ENCODE measurements at regions not wholly inside any gene's neighbourhood (a gene's known extent, or its start where the extent isn't known, plus 50 kb on each side); places are given as distances from the start of the nearest gene placed in this dataset.

- peak; percentile 64 for DNase-seq
These were observed 139.0 kb upstream of the GAS1 start for GRCh38 chr9:87086221-87086818.

DNA sequence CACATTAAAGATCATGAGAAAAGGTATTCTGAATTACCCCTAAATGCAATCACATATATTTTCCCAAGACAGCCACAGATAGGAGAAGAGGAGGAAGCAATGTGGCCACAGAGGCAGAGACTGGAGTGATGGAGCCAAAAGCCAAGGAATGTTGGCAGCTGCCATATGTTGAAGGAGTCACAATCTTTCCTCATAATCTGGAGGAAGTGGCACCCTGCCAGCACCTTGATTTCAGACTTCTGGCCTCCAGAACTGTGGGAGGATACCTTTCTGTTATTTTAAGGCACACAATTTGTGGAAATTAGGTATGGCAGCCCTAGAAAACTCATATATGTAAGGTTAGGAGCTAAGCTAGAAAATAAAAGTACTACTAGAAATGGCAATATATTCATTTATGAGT lies 139.9 kb upstream of the GAS1 start:
- DNase-seq, result no peak

DNA sequence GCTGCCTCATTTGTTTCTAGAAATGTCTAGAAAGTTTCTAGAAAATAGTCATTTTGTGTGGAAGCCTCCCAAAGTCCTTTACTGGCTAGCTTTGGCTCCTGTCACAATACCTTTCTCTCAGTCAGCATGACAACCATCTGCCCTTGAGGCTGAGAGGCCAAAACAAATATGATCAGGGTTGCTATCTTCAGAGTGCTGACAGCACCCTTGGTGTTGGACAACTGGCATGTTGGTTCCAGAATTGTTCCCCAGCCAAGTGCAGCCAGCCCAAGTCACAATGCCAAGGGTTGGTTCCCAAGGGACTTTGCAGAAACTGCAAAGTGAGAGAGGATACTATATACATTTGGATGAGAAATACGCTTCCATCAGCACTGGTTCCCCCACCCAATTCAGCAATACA lies 140.9 kb upstream of the GAS1 start:
- no peak for DNase-seq

GRCh38 chr9:87088621-87089365 lies 141.5 kb upstream of the GAS1 start:
- no peak for DNase-seq

DNA sequence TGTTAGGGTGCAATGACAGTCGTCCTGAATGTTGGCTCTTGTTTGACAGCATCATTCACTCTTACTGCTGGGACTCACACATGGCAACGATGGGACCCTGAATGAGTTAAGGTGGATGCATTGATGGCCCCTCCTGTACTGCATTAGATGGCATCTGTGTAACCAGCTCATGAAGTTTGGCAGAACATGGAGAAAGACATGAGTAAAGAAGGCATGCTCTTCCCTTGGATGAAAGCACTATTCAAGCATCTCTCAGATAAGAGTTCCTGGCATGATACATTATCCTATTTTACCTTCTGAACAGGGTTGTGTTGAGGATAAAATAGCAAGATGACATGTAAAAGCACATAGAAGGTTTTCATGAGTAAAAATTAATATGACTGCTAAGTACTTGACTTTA lies 142.2 kb upstream of the GAS1 start:
- DNase-seq, result no peak

DNA sequence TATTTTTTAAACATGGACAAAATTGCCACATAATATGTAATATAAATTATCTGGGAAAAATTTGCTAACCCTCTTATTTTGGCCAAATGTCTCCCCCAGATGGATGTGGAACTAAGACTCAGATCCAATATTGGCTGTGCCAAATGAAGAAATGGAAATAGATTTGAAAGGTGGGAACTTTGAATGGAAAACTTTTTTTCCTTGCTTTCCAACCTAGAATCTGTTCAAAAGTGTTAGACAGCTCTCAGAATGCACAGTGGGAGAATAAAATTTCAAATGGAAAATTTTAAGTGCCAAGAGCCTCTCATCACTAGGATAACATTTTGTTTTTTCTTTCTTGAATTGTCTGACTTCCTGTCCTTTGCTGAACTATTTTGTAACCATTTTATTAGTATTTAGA lies 142.6 kb upstream of the GAS1 start:
- no peak for DNase-seq

- DNase-seq, result no peak
These were observed 146.5 kb upstream of the GAS1 start for GRCh38 chr9:87093777-87094176.

DNA sequence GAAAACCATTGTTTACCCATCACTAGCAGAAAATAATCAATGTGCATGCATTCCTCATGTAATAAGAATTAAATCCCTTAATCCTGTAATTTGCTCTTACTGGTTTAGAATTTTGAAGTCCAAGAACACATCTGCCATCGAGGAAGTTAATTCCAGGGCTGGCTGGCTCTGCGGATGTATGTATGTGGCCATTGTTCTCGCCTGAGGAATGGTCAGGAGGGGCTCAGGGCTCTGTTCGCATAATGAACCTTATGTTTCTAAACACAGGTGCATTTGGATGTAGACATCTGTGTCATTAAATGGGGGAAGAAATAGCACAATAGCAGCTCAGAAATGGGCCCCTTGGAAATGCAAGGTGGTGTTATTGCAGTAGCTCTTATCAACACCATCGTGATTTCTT lies 148.6 kb upstream of the GAS1 start:
- no peak for DNase-seq

DNA sequence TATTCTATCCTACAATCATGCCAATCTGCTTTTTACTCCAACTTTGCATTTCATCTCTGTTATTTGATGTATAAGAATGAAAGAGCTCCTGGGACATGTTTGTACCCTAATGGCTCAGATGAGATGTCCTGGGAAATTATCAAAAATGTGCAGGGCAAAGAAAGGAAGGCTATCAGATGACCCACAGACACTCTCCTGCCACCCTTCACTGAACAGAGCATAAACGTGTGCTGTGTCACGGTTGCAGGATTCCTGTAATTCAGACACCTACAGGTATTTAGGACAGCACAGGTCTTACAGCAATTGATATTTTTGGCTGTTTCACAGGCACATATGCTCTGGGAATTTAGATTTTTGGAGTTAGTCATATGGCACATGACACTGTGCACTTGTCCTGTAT lies 149.2 kb upstream of the GAS1 start:
- DNase-seq, result no peak

- no peak for DNase-seq
These were observed 149.9 kb upstream of the GAS1 start for GRCh38 chr9:87097238-87097637.

GRCh38 chr9:87099407-87099806 lies 152.1 kb upstream of the GAS1 start:
- no peak for DNase-seq

GRCh38 chr9:87100001-87100400 lies 152.7 kb upstream of the GAS1 start:
- no peak for DNase-seq

GRCh38 chr9:87102126-87102525 lies 154.8 kb upstream of the GAS1 start:
- DNase-seq, result no peak

- no peak for DNase-seq
These were observed 159.8 kb upstream of the GAS1 start for GRCh38 chr9:87107072-87107471.

DNA sequence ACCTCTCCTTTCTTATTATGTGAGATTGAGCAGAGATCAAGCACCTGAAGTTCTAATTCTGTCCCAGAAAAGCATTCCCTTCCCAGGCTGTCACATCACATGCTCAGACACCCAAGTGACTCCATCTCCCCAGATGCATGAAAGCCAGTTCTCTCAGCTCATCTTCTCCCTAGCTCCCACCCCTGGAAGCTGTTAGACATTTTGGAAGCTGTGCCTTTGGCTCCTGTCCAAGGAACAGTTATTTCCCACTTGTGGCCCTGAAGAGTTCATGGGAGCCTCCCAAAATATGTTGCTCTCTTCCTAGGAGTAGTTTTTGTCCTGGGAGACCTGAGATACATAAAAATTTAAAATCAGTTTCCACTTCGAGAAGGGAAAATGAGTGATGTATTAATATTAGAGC lies 161.4 kb upstream of the GAS1 start:
- DNase-seq, result peak; percentile 81

DNA sequence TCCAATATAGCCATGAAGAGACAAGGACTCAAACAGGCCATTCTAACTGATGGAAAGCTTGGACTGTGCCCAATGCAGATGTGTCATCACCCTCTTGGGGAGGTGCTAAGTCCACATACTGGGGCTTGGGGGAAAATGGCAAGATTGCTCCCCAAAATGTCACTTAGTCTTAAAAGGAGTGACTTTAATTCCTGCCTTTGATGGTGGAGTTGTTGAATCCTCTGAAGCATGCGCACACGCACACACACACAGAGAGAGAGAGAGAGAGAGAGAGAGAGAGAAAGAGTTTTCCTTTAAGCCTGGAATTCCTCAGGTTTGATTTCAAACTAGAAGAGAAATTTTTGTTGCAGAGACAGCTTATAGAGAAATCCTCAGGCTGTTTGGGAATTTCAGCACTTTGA lies 161.9 kb upstream of the GAS1 start:
- DNase-seq, result no peak

DNA sequence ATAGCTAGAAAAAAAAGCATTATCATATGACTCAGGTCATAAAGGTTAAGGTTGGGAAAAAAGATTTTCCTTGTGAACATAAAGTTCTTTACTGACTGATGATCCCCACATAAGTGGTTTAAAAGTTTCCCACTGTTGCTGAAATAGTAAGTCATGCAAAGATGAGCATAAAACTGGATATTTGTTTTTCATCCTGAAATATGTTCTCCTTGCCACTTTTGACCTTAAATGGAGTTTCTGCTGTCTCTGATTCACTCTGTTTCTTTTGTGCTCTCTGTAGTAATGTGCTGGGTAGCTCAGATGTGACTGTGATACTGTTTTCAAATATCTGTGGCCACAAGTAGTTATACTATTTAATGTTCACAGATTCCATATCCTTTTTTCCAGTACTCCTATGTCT lies 162.5 kb upstream of the GAS1 start:
- no peak for DNase-seq

DNA sequence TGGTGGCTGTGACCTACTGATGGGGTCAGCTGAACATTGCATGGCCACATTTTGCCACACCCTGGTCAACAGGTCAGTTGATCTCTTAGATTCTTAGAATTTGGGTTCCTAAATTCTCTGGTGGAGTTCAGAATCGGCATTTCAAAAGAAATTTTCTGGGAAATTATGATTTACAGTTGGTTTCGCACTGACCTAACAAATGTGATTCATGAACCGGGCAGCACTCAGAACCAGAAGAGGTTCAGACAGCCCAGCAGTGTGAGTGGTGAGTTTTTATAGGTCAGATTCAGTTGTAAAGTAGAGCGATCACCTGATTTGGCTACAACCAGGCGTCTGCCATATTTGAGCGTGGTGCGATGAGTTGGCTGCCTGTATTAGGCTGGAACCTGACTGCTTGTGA lies 163.7 kb upstream of the GAS1 start:
- no peak for DNase-seq

DNA sequence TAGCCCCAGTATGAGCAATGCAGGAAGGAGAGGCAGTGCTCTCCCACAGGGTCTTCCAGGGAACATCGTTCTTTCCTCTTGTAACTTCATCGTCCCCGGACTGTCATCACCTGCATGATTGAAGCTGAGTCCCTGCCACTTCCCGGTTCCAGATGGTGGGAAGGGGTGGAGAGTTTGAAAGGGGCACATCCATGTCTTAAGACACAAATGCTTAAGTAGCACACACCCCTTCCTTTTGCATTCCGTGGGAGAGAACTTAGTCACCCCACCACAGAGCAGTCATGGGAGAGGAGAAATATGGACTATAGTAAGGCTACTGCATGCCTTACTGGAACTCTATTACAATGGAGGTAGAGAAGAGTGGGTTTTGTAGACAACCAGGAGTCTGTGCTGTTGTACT lies 165.3 kb upstream of the GAS1 start:
- DNase-seq, result no peak

- no peak for DNase-seq
These were observed 166.6 kb upstream of the GAS1 start for GRCh38 chr9:87113874-87114273.

DNA sequence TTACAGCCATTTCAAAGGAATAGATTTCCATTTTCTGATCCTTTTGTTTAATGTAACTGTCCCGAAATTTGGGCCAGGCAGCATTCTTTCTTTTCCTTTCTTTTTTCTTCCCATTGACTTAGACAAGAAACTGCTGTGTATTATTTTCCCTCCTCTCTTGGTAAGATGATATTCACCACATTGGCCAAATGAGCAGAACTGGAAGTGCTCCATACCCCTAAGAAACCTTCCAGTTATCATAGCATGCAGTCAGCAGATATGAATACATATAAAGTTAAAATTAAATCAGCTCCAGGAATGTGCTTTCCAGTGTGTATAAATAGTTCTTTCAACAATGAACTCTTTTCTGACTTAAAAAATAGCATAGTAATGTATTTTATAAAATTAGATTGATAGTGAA lies 168.5 kb upstream of the GAS1 start:
- peak; percentile 68 for DNase-seq

DNA sequence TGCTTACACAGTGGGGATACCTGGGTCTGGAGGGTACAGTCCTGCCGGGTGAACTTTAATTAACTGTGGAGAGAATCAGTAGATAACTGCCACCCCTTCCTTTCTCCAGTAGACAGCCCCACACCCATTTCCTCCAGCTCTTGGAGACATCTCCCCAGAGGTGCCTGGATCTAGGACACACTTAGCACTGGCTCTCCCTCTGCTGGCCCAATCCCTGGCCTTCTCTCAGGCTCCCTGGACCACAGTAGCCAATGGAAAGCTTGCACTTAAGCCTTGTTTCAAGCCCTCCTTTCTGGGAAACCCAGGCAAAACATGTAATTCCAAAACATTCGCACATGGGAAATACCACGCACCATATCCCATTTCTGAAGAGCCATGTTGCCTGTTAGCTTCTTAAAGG lies 169.2 kb upstream of the GAS1 start:
- no peak for DNase-seq

- no peak for DNase-seq
These were observed 171.3 kb upstream of the GAS1 start for GRCh38 chr9:87118594-87118993.

GRCh38 chr9:87119328-87119881 lies 172.1 kb upstream of the GAS1 start:
- DNase-seq, result peak; percentile 76

DNA sequence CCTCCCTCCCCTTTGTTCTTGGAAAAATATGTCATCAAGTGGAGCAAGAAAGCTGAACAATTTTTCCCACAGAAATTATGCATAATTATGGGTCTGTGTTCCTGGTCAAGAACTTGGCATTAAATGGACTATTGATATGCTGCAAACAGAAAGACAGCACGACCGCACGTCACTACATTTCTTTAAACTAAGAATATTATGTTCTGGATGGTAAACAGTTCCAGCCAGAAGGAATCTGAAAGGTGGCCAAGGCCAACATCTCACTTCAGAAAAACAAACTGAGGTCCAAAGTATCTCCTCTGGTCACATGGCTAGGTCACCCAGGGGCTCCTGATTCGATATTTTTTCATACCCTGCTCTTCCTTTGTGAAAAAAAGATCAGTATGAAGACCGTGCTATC lies 173.3 kb upstream of the GAS1 start:
- no peak for DNase-seq

Data from femur (tissue), 1 donor.